ENCODE measurements at regions not wholly inside any gene's neighbourhood (a gene's known extent, or its start where the extent isn't known, plus 50 kb on each side); places are given as distances from the start of the nearest gene placed in this dataset.

GRCh38 chr10:65570143-65571010 lies 1355.5 kb upstream of the LRRTM3 start:
- no peak overlapping the region for H3K27ac ChIP-seq
- no peaks in the 10 kb centered on the region for H3K36me3 ChIP-seq
- H3K4me1 ChIP-seq (replicated peaks): no peaks in the 10 kb centered on the region
- H3K9me3 ChIP-seq: no peaks in the 10 kb centered on the region
- TF ChIP-seq POLR2AphosphoS5 (IDR thresholded peaks at IDR 0.05) (no peak), POLR2A (IDR thresholded peaks at IDR 0.05) (no peak), CTCF (IDR thresholded peaks at IDR 0.05) (no peak)
- 16% methylated on average over 20 of the region's 20 CpGs for WGBS
- intact Hi-C loops (cut with DNase I): no loop called here
- H3K4me3 ChIP-seq: peak overlapping the region; percentile 38 to 40
- DNase-seq (ENCODE audit: low spot score): peak; percentile 7
- H3K27me3 ChIP-seq (replicated peaks; ENCODE audit: insufficient read depth): no peaks in the 10 kb centered on the region

GRCh38 chr10:65571011-65571570 lies 1354.7 kb upstream of the LRRTM3 start:
- Histone ChIP-seq H3K27me3 (replicated peaks; ENCODE audit: insufficient read depth) (no peaks in the 10 kb centered on the region), H3K4me1 (replicated peaks) (no peaks in the 10 kb centered on the region), H3K36me3 (no peaks in the 10 kb centered on the region), H3K9me3 (no peaks in the 10 kb centered on the region), H3K27ac (no peak overlapping the region), H3K4me3 (peak overlapping the region; percentile 38 to 40)
- no peak for DNase-seq (ENCODE audit: low spot score)
- WGBS: 6% methylated on average over 5 of the region's 5 CpGs
- no peak for TF ChIP-seq POLR2A (IDR thresholded peaks at IDR 0.05)
- no peak for TF ChIP-seq POLR2AphosphoS5 (IDR thresholded peaks at IDR 0.05)
- TF ChIP-seq CTCF (IDR thresholded peaks at IDR 0.05): no peak
- intact Hi-C loops (cut with DNase I): no loop called here

GRCh38 chr10:65581426-65582026 lies 1344.3 kb upstream of the LRRTM3 start:
- WGBS: 91% methylated on average over 5 of the region's 5 CpGs
- H3K4me1 ChIP-seq (replicated peaks): no peaks in the 10 kb centered on the region
- no peak overlapping the region for H3K27ac ChIP-seq
- H3K9me3 ChIP-seq: no peaks in the 10 kb centered on the region
- intact Hi-C loops (cut with DNase I): no loop called here
- H3K27me3 ChIP-seq (replicated peaks; ENCODE audit: insufficient read depth): no peaks in the 10 kb centered on the region
- H3K36me3 ChIP-seq: no peaks in the 10 kb centered on the region
- TF ChIP-seq POLR2A (IDR thresholded peaks at IDR 0.05) (no peak), CTCF (IDR thresholded peaks at IDR 0.05) (no peak), POLR2AphosphoS5 (IDR thresholded peaks at IDR 0.05) (no peak)
- DNase-seq (ENCODE audit: low spot score): no peak
- no peak overlapping the region for H3K4me3 ChIP-seq

GRCh38 chr10:65602182-65602865 lies 1323.5 kb upstream of the LRRTM3 start:
- intact Hi-C loops (cut with DNase I): no loop called here
- 100% methylated on average over 1 of the region's 1 CpG for WGBS
- no peak overlapping the region for H3K27ac ChIP-seq

More at GRCh38 chr10:65602182-65602865, 1323.5 kb upstream of the LRRTM3 start:
- no peaks in the 10 kb centered on the region for H3K36me3 ChIP-seq
- H3K4me3 ChIP-seq: no peak overlapping the region
- TF ChIP-seq CTCF (IDR thresholded peaks at IDR 0.05) (no peak), POLR2AphosphoS5 (IDR thresholded peaks at IDR 0.05) (no peak), POLR2A (IDR thresholded peaks at IDR 0.05) (no peak)
- no peaks in the 10 kb centered on the region for H3K9me3 ChIP-seq
- no peak for DNase-seq (ENCODE audit: low spot score)
- no peaks in the 10 kb centered on the region for H3K4me1 ChIP-seq (replicated peaks)
- no peaks in the 10 kb centered on the region for H3K27me3 ChIP-seq (replicated peaks; ENCODE audit: insufficient read depth)
